Keratinocyte (primary cell): ENCODE measurements at regions not wholly inside any gene's neighbourhood (a gene's known extent, or its start where the extent isn't known, plus 50 kb on each side); places are given as distances from the start of the nearest gene placed in this dataset.

Experiments
- CTCF ChIP-seq, 3 experiments: IDR thresholded peaks in 1 of 3; conservative IDR thresholded peaks in 1 of 3; optimal IDR thresholded peaks in 1 of 3; 2 replicates in 2 of 3; 3 replicates in 1 of 3; pipeline versions ENCODE3 to v1.5.1; 2011; ENCODE audit warnings: low read length in 3 of 3, mild to moderate bottlenecking in 3 of 3, moderate library complexity in 2 of 3, control low read depth in 1 of 3, inconsistent platforms in 1 of 3; ENCODE audit not compliant: insufficient read depth in 2 of 3; ENCODE audit errors: extremely low read depth in 1 of 3
- EZH2 ChIP-seq: IDR thresholded peaks from one replicate; pipeline ENCODE4 v1.6.1; 2012; ENCODE audit warnings: inconsistent platforms, mild to moderate bottlenecking, low read length, moderate library complexity

- no peak for TF ChIP-seq CTCF (optimal IDR thresholded peaks at IDR 0.05 in 1 of 3, IDR thresholded peaks at IDR 0.05 in 1 of 3, conservative IDR thresholded peaks at IDR 0.05 in 1 of 3; ENCODE audit: extremely low read depth in 1 of 3, insufficient read depth in 2 of 3, low read length in 3 of 3)
- no peak for TF ChIP-seq EZH2
Observed at GRCh38 chr9:73685786-73686185, 534.1 kb downstream of the ANXA1 start.
